ENCODE measurements at regions not wholly inside any gene's neighbourhood (a gene's known extent, or its start where the extent isn't known, plus 50 kb on each side); places are given as distances from the start of the nearest gene placed in this dataset.

DNA sequence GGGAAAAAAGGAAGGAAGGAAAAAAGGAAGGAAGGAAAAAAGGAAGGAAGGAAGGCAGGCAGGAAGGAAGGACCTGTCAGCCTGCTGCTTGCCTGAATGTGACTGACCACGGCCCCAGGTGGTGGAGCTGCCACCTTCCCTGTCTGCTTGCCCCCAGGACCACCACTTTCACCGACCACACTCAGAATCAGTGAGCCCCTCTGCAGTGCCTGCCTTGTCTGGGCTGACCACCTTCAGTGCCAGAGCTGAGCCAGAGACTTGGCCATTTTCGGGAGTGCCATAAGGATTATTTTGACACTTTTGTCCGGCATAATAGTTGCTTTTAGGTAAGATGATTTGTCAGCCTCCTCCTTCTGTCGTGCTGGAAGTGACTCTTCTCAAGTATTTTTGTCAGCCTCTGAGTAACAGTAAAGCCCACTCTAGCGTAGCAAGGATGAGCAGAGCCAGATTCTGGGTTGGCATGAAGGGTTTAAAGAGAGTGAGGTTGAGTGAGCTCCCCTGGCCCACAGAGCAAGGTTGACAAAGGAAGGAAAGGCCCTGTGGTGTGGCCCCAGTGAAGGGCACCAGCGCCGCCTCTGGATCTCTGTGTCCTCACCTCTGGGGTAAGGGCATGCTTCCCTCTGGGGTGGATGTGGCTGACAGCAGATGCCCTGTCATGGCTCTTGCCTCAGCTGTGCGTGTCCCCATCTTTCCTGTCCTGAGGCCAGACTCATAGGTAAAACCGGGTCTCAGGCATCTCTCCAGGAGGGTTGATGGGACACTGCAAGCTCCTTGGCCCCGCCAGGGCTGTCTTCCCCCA is 214.7 kb upstream of the FOXQ1 start:
- in situ Hi-C loops (cut with MboI; ENCODE audit: low sequenced_read_pairs): no loop called here

DNA sequence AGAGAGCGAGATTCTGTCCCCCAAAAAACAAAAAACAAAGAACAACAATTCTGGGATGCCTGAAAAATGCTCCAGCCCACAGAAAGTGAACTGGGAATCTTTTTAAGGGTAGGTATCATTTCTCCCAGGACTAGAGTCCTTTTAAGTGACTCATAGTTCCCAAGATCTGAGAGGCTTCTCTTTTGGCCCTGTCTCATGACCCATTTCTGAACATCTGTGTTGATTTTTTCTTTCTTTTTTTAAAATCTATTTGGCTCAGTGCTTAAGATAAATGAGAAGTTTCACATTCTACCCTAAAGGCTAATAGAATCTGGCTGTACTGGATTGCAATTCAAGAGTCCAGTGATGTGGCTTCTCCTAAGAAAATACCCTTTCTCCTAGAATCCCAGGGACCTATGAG is 217.6 kb upstream of the FOXQ1 start:
- in situ Hi-C loops (cut with MboI; ENCODE audit: low sequenced_read_pairs): no loop called here

DNA sequence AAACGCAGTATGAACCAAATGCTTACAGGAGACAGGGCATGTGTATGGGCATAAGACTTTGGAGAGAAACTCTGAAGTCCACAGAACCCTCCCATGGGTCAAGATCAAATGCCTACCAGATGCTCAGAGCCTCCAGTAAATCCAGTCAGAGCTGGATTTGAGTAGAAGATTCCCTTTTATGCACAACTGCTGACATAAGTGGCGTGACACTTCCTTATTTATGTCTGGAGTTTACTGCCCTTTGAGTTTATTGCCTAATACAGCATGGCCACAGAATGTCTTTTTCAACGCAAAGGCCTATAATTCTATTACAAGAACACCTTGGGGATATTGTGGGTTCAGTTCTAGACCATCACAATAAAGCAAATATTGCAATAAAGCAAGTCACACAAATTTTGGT is 220.0 kb upstream of the FOXQ1 start:
- in situ Hi-C loops (cut with MboI; ENCODE audit: low sequenced_read_pairs): no loop called here

DNA sequence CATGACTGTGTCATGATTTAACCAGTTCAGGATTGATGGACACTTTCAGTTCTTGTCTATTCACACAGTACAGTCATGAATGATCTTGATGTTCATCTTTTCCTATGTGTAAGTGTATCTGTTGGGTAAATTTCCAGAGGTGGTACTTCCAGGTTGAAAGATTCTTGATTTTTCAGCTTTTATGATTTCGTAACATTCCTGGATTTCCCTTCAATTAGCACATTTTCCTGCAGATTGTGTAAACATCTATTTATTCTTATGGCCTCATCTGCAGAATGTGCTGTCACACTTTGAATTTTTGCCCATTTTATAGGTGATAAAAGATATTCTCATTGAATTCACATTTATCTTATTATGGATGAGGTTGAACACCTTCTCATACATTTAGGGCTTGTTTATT is 222.0 kb upstream of the FOXQ1 start:
- in situ Hi-C loops (cut with MboI; ENCODE audit: low sequenced_read_pairs): no loop called here

DNA sequence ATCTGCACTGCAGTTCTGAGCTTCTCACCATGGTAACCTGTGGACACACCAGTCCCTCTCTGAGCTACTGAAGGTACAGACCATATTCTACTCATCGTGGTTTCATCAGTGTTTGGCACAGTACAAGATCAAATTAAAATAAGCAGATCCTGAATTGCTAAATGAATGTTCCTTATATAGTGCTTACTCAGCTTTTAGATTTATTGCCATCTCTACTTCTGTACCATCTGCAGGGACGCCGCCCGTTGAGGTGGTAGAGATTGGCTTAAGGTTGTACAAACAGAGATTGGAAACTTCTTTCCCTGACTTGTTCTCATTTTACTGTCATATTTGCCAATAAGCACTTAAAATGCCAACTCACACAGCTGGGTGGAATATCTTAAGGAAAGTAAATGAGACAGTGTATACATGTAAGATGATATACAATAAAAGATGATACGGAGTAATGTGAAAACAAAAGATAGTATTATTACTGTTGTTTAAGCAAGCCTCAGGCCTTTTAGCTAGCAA is 223.4 kb upstream of the FOXQ1 start:
- in situ Hi-C loops (cut with MboI; ENCODE audit: low sequenced_read_pairs): no loop called here

DNA sequence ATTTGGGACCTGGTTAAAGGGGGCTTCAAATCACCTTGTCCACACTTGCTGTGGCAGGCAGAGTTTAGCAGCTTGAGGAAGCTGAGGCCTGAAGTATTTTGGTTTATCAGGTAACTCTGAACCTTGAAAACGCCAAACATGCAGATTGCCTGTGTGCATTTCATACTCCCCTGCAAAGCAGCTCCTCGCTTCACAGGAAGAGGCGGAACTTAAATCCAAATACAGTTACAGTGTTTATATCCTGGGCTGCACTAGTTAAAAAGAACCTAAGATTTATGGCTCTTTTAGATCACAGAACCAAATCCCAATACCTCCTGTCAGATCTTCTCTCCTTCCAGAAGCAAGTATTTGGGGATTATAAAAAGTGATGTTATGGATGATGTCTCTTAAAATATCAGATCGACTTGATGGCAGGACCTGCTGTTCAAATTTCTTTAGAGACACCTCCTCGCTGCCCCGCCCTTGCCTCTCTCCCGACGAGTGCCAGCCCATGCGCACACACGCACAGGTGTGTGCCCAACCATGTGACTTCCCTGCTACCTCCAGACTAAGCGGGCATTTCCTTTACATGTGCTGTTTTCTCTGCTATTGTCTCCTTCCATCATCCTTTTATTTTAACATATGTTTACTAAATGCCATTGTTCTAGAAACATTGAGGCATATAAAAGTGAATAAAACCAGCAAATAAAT is 224.6 kb upstream of the FOXQ1 start:
- in situ Hi-C loops (cut with MboI; ENCODE audit: low sequenced_read_pairs): no loop called here

DNA sequence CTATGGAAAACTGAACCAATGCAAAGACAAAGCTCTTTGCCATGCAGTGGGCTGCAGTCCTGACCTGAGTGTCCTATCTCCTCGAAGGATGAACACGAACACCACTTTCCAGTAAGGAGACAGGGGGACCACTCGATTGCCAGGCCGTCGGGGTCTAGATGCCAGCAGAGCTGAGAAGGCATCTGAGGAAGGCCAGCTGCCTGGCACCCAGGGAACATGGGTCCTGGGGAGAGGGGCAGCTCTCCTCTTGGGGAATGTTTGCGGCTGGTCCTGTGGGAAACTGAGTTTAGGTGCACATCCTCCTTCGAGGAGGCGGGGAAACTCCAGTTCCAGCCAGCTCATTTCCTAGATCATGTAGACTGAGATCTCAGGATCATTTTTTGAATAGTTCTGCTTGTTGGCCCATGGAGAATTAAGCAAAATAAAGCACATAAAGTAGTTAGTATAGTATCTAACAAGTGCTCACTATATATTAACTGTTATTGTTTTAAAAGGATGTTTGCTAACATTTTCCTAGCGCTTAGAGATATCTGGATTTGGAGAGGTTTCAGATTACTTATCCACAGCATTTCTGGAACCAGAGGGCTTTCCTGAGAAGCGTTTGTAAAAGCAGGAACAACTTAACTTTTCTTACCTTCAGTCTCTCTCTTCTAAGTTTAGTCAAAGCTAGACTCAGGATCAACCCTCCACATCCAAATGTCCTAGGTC is 225.3 kb upstream of the FOXQ1 start:
- in situ Hi-C loops (cut with MboI; ENCODE audit: low sequenced_read_pairs): no loop called here

DNA sequence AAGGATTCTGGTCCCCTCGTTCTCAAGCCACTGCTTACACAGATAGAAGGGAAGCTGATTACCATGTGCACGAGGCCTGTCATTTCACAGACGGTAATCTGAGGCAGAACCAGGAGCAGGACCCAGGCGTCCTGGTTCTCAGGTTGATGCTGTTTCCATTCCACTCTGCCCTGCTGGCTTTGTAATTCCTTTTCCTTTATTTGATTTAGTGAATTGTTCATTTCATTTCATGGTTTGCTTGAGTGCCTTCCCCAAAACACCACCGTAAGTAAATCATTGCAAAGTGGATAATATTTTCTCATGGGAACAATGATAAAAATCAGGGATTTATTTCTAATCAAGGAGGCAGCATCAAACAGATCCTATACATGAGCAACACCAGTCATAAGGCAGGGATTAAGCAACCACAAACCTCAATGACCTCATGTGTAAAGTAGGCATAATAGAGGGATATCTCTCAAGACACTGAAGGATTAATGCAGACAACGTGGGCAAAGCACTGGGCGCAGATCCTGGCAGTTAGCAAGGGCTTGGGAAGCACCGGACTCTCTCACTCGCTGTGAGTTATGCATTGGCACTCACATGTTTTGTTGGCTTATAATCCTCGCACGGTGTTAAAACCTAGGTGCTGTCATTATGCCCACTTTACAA is 229.5 kb upstream of the FOXQ1 start:
- in situ Hi-C loops (cut with MboI; ENCODE audit: low sequenced_read_pairs): no loop called here

DNA sequence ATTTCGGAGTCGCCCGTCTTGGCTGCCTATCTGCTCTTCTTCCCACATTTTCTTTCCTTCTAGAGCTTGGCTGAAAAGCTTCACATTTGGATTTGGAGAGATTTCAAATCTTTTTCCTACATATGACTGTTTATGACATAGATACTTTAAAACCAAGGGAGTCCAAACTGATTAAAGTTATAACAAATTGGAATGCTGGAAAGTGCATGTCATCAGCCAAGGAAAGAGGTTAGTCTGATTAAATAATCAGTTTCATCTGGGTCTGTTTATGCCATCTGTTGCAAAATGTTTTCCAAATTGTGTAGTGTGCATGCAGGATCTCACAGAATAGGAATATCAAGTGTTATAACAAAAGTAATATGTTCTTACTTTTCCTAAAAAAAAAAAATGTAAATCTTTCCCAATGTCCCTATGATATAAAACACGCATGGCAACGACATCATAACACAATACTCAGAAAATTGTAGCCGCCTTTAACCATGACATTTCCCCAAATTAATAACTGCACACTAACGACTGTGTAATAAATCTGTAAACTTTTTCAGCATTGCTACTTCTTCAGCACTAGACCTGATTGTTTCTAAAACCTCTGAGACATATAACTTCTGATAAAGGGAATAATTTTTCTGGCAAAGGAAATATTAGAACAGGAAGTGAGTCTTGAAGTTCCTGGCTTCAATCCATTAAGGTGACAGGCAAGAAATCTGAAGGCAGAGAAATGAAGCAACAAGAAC is 230.2 kb upstream of the FOXQ1 start:
- in situ Hi-C loops (cut with MboI; ENCODE audit: low sequenced_read_pairs): no loop called here

DNA sequence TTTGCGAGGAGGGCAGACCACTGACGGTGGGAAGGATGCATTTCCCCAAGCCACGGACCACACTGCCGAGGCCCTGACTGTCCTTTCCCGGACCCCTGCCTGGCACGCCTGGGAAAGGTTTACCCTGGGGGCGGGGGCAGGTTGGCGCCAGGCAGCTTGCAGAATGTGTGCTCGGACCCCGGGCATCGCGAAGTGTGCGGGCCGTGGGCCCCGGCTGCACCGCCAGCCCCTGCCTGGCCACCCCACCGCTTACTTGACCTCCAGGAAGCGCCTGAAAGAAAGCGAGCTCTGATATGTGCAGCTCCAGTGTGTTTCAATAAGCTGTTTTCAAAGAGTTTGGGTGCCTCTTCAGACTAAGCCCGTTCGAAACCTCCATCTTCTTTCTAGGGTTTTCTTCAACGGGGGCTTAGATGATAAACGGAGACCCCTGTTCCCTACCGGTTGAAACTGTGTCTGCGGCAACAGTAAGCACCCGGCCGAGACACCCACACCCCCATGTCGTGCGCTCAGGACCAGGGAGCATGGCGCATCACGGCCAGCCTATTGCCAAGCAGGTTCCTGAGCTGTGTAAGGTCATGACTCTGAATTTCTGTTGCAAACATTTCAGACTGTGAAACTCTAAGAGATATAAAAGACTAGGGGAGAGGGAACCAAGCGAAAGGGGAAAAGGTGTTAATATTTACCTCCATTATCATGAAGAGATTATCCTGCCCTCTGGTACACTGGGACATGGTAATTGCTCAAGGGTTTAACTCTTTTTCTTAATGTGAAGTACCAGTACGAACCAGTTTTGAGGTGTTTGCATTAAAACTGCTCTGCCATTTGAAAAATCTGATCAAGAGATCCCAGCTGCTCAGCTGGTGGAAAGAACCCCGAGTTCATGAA is 231.2 kb upstream of the FOXQ1 start:
- in situ Hi-C loops (cut with MboI; ENCODE audit: low sequenced_read_pairs): no loop called here

DNA sequence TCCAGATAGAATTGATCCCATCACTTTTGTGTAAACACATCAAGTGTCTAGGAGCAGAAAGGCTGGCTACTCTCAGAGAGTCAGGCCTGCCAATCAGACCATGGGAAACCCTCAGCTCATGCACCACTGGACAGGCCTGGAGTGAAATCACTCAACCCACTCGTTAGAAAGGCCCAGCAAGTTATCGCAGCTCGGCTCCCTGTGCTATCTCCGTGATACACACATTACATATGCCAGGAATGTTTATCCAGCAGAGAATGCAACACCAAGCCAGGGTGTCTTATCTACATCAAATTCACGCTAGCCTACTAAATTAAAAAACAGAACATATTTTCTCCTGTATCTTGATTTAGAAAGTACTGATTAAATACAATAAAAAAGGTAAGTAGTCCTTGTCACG is 232.4 kb upstream of the FOXQ1 start:
- in situ Hi-C loops (cut with MboI; ENCODE audit: low sequenced_read_pairs): no loop called here

DNA sequence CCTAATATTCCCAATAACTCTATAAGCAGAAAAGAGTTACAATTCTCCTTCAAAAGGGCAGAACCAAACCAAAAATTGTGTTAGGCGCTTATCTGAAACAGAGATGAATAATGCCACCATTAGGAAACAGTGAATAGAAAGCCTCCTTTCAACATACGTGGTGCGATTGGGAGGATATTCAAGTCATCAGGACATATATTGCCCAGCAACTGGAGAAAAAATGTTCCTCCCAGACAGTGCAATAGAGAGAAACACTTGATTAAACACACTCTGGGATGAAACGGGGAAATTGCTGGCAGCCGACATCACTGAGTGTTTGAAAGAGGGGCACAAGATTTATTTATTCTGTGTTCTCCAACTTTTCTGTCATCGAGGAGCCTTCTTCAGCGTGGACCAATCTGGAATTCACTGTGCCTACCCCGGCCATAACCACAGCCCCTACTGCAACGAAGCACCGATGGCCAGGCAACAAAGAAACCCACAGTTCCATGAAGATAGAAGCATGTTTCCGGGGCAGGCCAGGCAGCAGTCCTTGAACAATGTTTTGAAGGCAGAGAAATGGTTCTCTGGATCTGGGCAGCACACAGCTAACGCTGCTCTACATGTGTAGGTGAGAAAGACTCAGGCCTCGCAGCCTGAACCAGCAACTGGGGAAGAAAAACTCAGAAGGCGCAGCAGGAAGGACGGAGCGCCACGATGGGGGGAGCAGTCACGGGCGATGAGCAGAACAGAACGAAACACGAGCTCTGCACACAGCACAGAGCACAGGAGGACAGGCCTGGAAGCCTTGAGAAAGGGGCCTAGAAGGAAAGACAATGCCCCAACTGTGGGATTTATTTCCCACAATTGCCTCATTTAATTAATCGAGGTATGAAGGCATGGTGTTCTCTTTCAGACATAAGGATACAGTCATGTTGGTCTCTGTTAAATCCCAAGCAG is 234.2 kb upstream of the FOXQ1 start:
- in situ Hi-C loops (cut with MboI; ENCODE audit: low sequenced_read_pairs): no loop called here

DNA sequence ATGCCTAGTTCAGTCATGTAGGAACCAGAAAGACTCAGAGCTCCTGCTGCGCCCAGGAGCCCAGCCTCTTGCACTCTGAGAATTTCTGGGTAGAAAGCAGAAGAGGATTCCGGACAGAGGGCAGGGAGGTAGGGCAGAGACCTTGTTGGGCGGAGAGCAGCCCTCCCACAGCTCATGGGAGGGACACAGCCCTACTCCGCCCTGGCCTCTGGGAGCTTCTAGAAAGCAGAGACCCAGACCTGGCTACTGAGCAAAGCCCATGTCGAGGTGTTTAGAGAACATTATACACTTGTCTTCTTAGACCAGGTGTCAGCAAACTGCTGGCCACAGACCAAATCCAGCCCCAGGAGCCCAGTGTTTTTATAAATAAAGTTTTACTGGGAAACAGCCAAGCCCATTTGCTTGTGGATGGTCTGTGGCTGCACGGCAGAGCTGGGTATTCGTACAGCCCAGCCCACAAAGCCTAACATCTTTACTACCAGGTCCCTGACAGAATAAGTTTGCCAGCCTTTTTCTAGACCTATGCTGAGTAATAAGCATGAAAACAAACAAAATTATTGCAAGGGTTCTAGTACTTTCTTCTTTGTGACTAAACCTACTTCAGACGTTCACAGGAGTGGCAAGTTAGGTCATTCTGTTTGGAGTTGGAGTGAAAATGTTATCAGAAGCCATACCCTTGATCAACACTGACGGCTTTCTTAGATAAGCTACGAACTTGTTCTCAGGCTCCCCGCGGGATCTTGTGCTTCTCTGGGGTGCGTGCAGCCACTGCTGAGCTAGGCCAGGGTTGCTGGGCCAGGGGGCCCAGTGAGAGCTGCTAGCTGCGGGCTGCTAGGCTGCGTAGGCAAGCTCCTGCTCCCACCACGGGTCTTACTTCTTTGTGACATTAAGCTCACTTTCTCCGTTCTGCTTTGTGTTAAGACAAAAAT is 235.1 kb upstream of the FOXQ1 start:
- in situ Hi-C loops (cut with MboI; ENCODE audit: low sequenced_read_pairs): no loop called here

DNA sequence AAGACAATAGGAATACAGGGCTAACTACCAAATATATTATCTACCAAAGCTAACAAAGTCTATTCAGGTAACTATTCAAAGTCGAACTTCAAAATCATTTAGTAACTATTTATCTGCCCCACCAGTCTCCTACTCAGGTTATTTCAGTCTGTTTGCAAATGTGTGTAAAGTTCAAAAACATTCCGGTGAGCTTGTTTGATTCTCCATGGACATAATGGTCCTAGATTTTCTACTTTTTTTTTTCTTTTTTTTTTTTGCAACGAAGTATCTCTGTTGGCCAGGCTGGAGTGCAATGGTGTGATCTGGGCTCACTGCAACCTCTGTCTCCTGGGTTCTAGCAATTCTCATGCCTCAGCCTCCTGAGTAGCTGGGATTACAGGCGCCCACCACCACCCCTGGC is 236.0 kb upstream of the FOXQ1 start:
- in situ Hi-C loops (cut with MboI; ENCODE audit: low sequenced_read_pairs): no loop called here

DNA sequence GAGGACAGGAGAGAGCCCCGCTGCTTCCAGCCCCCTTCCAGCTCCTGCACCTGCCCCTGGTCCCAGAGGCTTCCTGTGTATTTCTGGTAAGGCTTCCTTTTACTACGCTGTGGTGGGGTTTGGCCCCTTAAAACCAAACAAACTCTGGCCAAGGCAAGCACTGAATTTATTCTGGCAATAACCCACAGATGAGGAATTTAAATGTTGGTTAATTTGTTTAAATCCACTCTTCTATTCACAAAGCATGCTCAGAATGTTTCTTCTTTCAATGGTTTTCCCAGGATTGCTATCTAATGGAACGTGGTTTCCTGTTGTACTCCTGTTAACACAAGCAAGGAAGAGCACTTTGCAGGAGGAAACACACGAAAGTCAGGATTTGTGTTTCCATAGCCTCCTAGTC is 236.5 kb upstream of the FOXQ1 start:
- in situ Hi-C loops (cut with MboI; ENCODE audit: low sequenced_read_pairs): no loop called here

DNA sequence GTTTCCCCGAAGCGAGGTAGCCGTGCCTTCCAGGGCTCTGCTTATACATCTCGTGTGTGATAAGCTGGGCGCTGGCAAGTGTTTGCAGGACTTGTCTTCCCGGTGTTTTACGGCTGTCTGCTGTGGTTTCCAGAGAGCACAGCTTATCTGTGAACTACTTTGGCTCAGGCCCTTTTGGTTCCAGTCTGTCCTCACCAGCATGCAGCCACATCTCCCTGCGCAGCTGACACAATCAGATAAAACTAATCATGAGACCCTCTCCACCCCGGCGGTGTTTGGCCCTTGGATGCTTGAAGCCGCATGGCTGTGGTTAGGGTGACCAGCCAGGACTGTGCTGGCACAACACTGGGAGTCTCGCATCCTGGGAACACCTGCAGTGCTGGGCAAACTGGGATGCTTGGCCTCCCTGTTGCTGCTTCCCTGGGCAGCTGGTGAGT is 241.8 kb upstream of the FOXQ1 start:
- in situ Hi-C loops (cut with MboI; ENCODE audit: low sequenced_read_pairs): no loop called here

DNA sequence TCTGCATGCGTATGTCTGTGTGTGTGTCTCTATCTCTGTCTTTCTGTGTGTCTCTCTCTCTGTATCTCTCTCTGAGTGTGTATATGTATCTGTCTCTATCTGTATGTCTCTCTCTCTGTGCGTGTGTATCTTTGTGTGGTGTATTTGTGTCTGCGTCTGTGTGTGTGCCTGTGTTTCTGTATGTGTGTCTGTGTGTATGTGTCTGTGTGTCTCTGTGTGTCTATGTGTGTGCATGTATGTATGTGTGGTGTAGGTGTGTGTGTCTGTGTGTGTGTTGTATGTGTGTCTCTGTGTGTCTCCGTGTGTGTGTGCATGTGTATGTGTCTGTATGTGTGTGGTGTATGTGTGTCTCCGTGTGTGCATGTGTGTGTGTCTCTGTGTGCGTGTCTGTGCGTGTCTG is 243.0 kb upstream of the FOXQ1 start:
- in situ Hi-C loops (cut with MboI; ENCODE audit: low sequenced_read_pairs): no loop called here

Data from HL-60/S4 treated with retinoic acid at 250 ng/mL for 4 days and 3 days (cell line).